ENCODE measurements at regions not wholly inside any gene's neighbourhood (a gene's known extent, or its start where the extent isn't known, plus 50 kb on each side); places are given as distances from the start of the nearest gene placed in this dataset.

GRCh38 chrX:122579036-122579435 lies 605.0 kb upstream of the GRIA3 start:
- FAIRE-seq (no peak), DNase-seq (no peak)
- Histone ChIP-seq H3K9me3 (ENCODE audit: control insufficient read depth in 2 of 2, insufficient read depth in 1 of 2, low read depth in 1 of 2, low read length in 1 of 2) (no peaks in the 10 kb centered on the region), H3K4me3 (ENCODE audit: low read depth in 1 of 3, low read length in 3 of 3) (no peak overlapping the region), H3K27me3 (ENCODE audit: control insufficient read depth in 3 of 3, insufficient read depth in 3 of 3, low read length in 3 of 3) (no peaks in the 10 kb centered on the region), H3K36me3 (ENCODE audit: control insufficient read depth in 3 of 3, insufficient read depth in 2 of 3, low read depth in 1 of 3, low read length in 3 of 3) (no peaks in the 10 kb centered on the region), H3K27ac (ENCODE audit: low read depth in 1 of 3, low read length in 2 of 3) (no peak overlapping the region), H3K4me1 (ENCODE audit: control insufficient read depth in 3 of 3, insufficient read depth in 2 of 3, low read depth in 1 of 3, low read length in 2 of 3) (no peaks in the 10 kb centered on the region)
- 74 to 82% (median 76%) methylated on average over 2 of the region's 2 CpGs for WGBS, 3 donors

GRCh38 chrX:122579526-122579925 lies 604.6 kb upstream of the GRIA3 start:
- Histone ChIP-seq H3K9me3 (ENCODE audit: control insufficient read depth in 2 of 2, insufficient read depth in 1 of 2, low read depth in 1 of 2, low read length in 1 of 2) (no peaks in the 10 kb centered on the region), H3K4me1 (ENCODE audit: control insufficient read depth in 3 of 3, insufficient read depth in 2 of 3, low read depth in 1 of 3, low read length in 2 of 3) (no peaks in the 10 kb centered on the region), H3K4me3 (ENCODE audit: low read depth in 1 of 3, low read length in 3 of 3) (no peak overlapping the region), H3K27ac (ENCODE audit: low read depth in 1 of 3, low read length in 2 of 3) (no peak overlapping the region), H3K27me3 (ENCODE audit: control insufficient read depth in 3 of 3, insufficient read depth in 3 of 3, low read length in 3 of 3) (no peaks in the 10 kb centered on the region), H3K36me3 (ENCODE audit: control insufficient read depth in 3 of 3, insufficient read depth in 2 of 3, low read depth in 1 of 3, low read length in 3 of 3) (no peaks in the 10 kb centered on the region)
- 89 to 98% (median 97%) methylated on average over 2 of the region's 2 CpGs for WGBS, 3 donors
- DNase-seq: no peak
- no peak for FAIRE-seq

- Histone ChIP-seq H3K36me3 (ENCODE audit: control insufficient read depth in 3 of 3, insufficient read depth in 2 of 3, low read depth in 1 of 3, low read length in 3 of 3) (no peaks in the 10 kb centered on the region), H3K9me3 (ENCODE audit: control insufficient read depth in 2 of 2, insufficient read depth in 1 of 2, low read depth in 1 of 2, low read length in 1 of 2) (no peaks in the 10 kb centered on the region), H3K4me1 (ENCODE audit: control insufficient read depth in 3 of 3, insufficient read depth in 2 of 3, low read depth in 1 of 3, low read length in 2 of 3) (no peaks in the 10 kb centered on the region), H3K27me3 (ENCODE audit: control insufficient read depth in 3 of 3, insufficient read depth in 3 of 3, low read length in 3 of 3) (no peaks in the 10 kb centered on the region), H3K4me3 (ENCODE audit: low read depth in 1 of 3, low read length in 3 of 3) (no peak overlapping the region), H3K27ac (ENCODE audit: low read depth in 1 of 3, low read length in 2 of 3) (no peak overlapping the region)
- FAIRE-seq: no peak
- WGBS, 3 donors: 67 to 89% (median 70%) methylated on average over 4 of the region's 4 CpGs
- DNase-seq: no peak
These were observed 601.7 kb upstream of the GRIA3 start for GRCh38 chrX:122582280-122582974.

- Histone ChIP-seq H3K9me3 (ENCODE audit: control insufficient read depth in 2 of 2, insufficient read depth in 1 of 2, low read depth in 1 of 2, low read length in 1 of 2) (no peaks in the 10 kb centered on the region), H3K4me1 (ENCODE audit: control insufficient read depth in 3 of 3, insufficient read depth in 2 of 3, low read depth in 1 of 3, low read length in 2 of 3) (no peaks in the 10 kb centered on the region), H3K27ac (ENCODE audit: low read depth in 1 of 3, low read length in 2 of 3) (no peak overlapping the region), H3K4me3 (ENCODE audit: low read depth in 1 of 3, low read length in 3 of 3) (no peak overlapping the region), H3K27me3 (ENCODE audit: control insufficient read depth in 3 of 3, insufficient read depth in 3 of 3, low read length in 3 of 3) (no peaks in the 10 kb centered on the region), H3K36me3 (ENCODE audit: control insufficient read depth in 3 of 3, insufficient read depth in 2 of 3, low read depth in 1 of 3, low read length in 3 of 3) (no peaks in the 10 kb centered on the region)
- DNase-seq (no peak), FAIRE-seq (no peak)
These were observed 601.1 kb upstream of the GRIA3 start for GRCh38 chrX:122582975-122583305.

GRCh38 chrX:122583551-122583950 lies 600.5 kb upstream of the GRIA3 start:
- Histone ChIP-seq H3K4me1 (ENCODE audit: control insufficient read depth in 3 of 3, insufficient read depth in 2 of 3, low read depth in 1 of 3, low read length in 2 of 3) (no peaks in the 10 kb centered on the region), H3K36me3 (ENCODE audit: control insufficient read depth in 3 of 3, insufficient read depth in 2 of 3, low read depth in 1 of 3, low read length in 3 of 3) (no peaks in the 10 kb centered on the region), H3K27ac (ENCODE audit: low read depth in 1 of 3, low read length in 2 of 3) (no peak overlapping the region), H3K9me3 (ENCODE audit: control insufficient read depth in 2 of 2, insufficient read depth in 1 of 2, low read depth in 1 of 2, low read length in 1 of 2) (no peaks in the 10 kb centered on the region), H3K27me3 (ENCODE audit: control insufficient read depth in 3 of 3, insufficient read depth in 3 of 3, low read length in 3 of 3) (no peaks in the 10 kb centered on the region), H3K4me3 (ENCODE audit: low read depth in 1 of 3, low read length in 3 of 3) (no peak overlapping the region)
- DNase-seq (no peak), FAIRE-seq (no peak)
- WGBS, 3 donors: 50 to 71% (median 51%) methylated on average over 3 of the region's 3 CpGs

- 35 to 73% (median 45%) methylated on average over 2 of the region's 2 CpGs for WGBS, 3 donors
- no peaks in the 10 kb centered on the region for H3K36me3 ChIP-seq (ENCODE audit: control insufficient read depth in 3 of 3, insufficient read depth in 2 of 3, low read depth in 1 of 3, low read length in 3 of 3)
- no peak for DNase-seq
These were observed 599.1 kb upstream of the GRIA3 start for GRCh38 chrX:122584981-122585380.

GRCh38 chrX:122586831-122587230 lies 597.2 kb upstream of the GRIA3 start:
- no peak overlapping the region for H3K27ac ChIP-seq (ENCODE audit: low read depth in 1 of 3, low read length in 2 of 3)
- FAIRE-seq (no peak), DNase-seq (no peak)
- no peaks in the 10 kb centered on the region for H3K9me3 ChIP-seq (ENCODE audit: control insufficient read depth in 2 of 2, insufficient read depth in 1 of 2, low read depth in 1 of 2, low read length in 1 of 2)
- no peak overlapping the region for H3K4me3 ChIP-seq (ENCODE audit: low read depth in 1 of 3, low read length in 3 of 3)
- no peaks in the 10 kb centered on the region for H3K27me3 ChIP-seq (ENCODE audit: control insufficient read depth in 3 of 3, insufficient read depth in 3 of 3, low read length in 3 of 3)
- H3K36me3 ChIP-seq (ENCODE audit: control insufficient read depth in 3 of 3, insufficient read depth in 2 of 3, low read depth in 1 of 3, low read length in 3 of 3): no peaks in the 10 kb centered on the region
- 86 to 89% (median 87%) methylated on average over 1 of the region's 1 CpG for WGBS, 3 donors
- H3K4me1 ChIP-seq (ENCODE audit: control insufficient read depth in 3 of 3, insufficient read depth in 2 of 3, low read depth in 1 of 3, low read length in 2 of 3): no peaks in the 10 kb centered on the region

More at GRCh38 chrX:122584981-122585380, 599.1 kb upstream of the GRIA3 start:
- H3K27me3 ChIP-seq (ENCODE audit: control insufficient read depth in 3 of 3, insufficient read depth in 3 of 3, low read length in 3 of 3): no peaks in the 10 kb centered on the region
- no peaks in the 10 kb centered on the region for H3K9me3 ChIP-seq (ENCODE audit: control insufficient read depth in 2 of 2, insufficient read depth in 1 of 2, low read depth in 1 of 2, low read length in 1 of 2)
- no peak for FAIRE-seq
- no peaks in the 10 kb centered on the region for H3K4me1 ChIP-seq (ENCODE audit: control insufficient read depth in 3 of 3, insufficient read depth in 2 of 3, low read depth in 1 of 3, low read length in 2 of 3)
- no peak overlapping the region for H3K27ac ChIP-seq (ENCODE audit: low read depth in 1 of 3, low read length in 2 of 3)
- no peak overlapping the region for H3K4me3 ChIP-seq (ENCODE audit: low read depth in 1 of 3, low read length in 3 of 3)

GRCh38 chrX:122591546-122591945 lies 592.5 kb upstream of the GRIA3 start:
- DNase-seq: no peak
- no peaks in the 10 kb centered on the region for H3K27me3 ChIP-seq (ENCODE audit: control insufficient read depth in 3 of 3, insufficient read depth in 3 of 3, low read length in 3 of 3)
- no peak overlapping the region for H3K4me3 ChIP-seq (ENCODE audit: low read depth in 1 of 3, low read length in 3 of 3)
- H3K9me3 ChIP-seq (ENCODE audit: control insufficient read depth in 2 of 2, insufficient read depth in 1 of 2, low read depth in 1 of 2, low read length in 1 of 2): no peaks in the 10 kb centered on the region
- 54 to 58% (median 55%) methylated on average over 2 of the region's 2 CpGs for WGBS, 3 donors
- no peaks in the 10 kb centered on the region for H3K36me3 ChIP-seq (ENCODE audit: control insufficient read depth in 3 of 3, insufficient read depth in 2 of 3, low read depth in 1 of 3, low read length in 3 of 3)
- no peaks in the 10 kb centered on the region for H3K4me1 ChIP-seq (ENCODE audit: control insufficient read depth in 3 of 3, insufficient read depth in 2 of 3, low read depth in 1 of 3, low read length in 2 of 3)
- no peak overlapping the region for H3K27ac ChIP-seq (ENCODE audit: low read depth in 1 of 3, low read length in 2 of 3)
- FAIRE-seq: no peak

GRCh38 chrX:122596998-122597397 lies 587.1 kb upstream of the GRIA3 start:
- no peaks in the 10 kb centered on the region for H3K27me3 ChIP-seq (ENCODE audit: control insufficient read depth in 3 of 3, insufficient read depth in 3 of 3, low read length in 3 of 3)
- DNase-seq (no peak), FAIRE-seq (peak; percentile 72)
- H3K4me3 ChIP-seq (ENCODE audit: low read depth in 1 of 3, low read length in 3 of 3): no peak overlapping the region
- no peak overlapping the region for H3K27ac ChIP-seq (ENCODE audit: low read depth in 1 of 3, low read length in 2 of 3)
- H3K36me3 ChIP-seq (ENCODE audit: control insufficient read depth in 3 of 3, insufficient read depth in 2 of 3, low read depth in 1 of 3, low read length in 3 of 3): no peaks in the 10 kb centered on the region
- no peaks in the 10 kb centered on the region for H3K4me1 ChIP-seq (ENCODE audit: control insufficient read depth in 3 of 3, insufficient read depth in 2 of 3, low read depth in 1 of 3, low read length in 2 of 3)
- no peaks in the 10 kb centered on the region for H3K9me3 ChIP-seq (ENCODE audit: control insufficient read depth in 2 of 2, insufficient read depth in 1 of 2, low read depth in 1 of 2, low read length in 1 of 2)
